HG02610 (cell line): ENCODE measurements at regions not wholly inside any gene's neighbourhood (a gene's known extent, or its start where the extent isn't known, plus 50 kb on each side); places are given as distances from the start of the nearest gene placed in this dataset.
"Not testable (repeated sequence)": the region's sequence is repeated elsewhere in the genome, so short reads cannot be mapped to it uniquely, and the experiment has no call there.

Experiments used
- ATAC-seq: cut with Tn5 transposase; IDR thresholded peaks from one replicate; pipeline ENCODE4 v1.9.1; 2021; ENCODE audit warnings: mild to moderate bottlenecking, moderate library complexity; ENCODE audit not compliant: unreplicated experiment

- no peak for ATAC-seq
These were observed 186.8 kb downstream of the ETV1 start for GRCh38 chr7:13802651-13803050.

- ATAC-seq = no peak
These were observed 186.3 kb downstream of the ETV1 start for GRCh38 chr7:13803134-13803533.

- ATAC-seq = not testable (repeated sequence)
These were observed 183.2 kb downstream of the ETV1 start for GRCh38 chr7:13806089-13806867.

GRCh38 chr7:13817230-13817629, 172.2 kb downstream of the ETV1 start:
- ATAC-seq = not testable (repeated sequence)

- ATAC-seq = no peak
These were observed 168.2 kb downstream of the ETV1 start for GRCh38 chr7:13821152-13821787.

GRCh38 chr7:13822678-13823077, 166.8 kb downstream of the ETV1 start:
- ATAC-seq = no peak

GRCh38 chr7:13826752-13827151, 162.7 kb downstream of the ETV1 start:
- ATAC-seq = no peak

GRCh38 chr7:13827716-13828115, 161.8 kb downstream of the ETV1 start:
- ATAC-seq = no peak

- ATAC-seq = no peak
These were observed 160.2 kb downstream of the ETV1 start for GRCh38 chr7:13829231-13829630.

- no peak for ATAC-seq
These were observed 159.3 kb downstream of the ETV1 start for GRCh38 chr7:13829914-13830900.

- no peak for ATAC-seq
These were observed 157.1 kb downstream of the ETV1 start for GRCh38 chr7:13832346-13832745.

GRCh38 chr7:13834328-13834761, 155.1 kb downstream of the ETV1 start:
- ATAC-seq = no peak

GRCh38 chr7:13835442-13835841, 154.0 kb downstream of the ETV1 start:
- ATAC-seq = no peak

- no peak for ATAC-seq
These were observed 150.4 kb downstream of the ETV1 start for GRCh38 chr7:13839063-13839462.
